C4-2B (cell line): ENCODE measurements at regions not wholly inside any gene's neighbourhood (a gene's known extent, or its start where the extent isn't known, plus 50 kb on each side); places are given as distances from the start of the nearest gene placed in this dataset.

ENCODE experiments used
- CTCF ChIP-seq: fragments of 450-650 bp; conservative IDR thresholded peaks from 2 replicates; pipeline ENCODE4 v1.5.1; 2017; ENCODE audit warnings: mild to moderate bottlenecking
- ZFX ChIP-seq: fragments of 450-650 bp; IDR thresholded peaks from 2 replicates; pipeline ENCODE4 v1.6.1; 2017

- TF ChIP-seq CTCF (no peak), ZFX (no peak)
Observed at GRCh38 chr1:178651742-178652141, 73.3 kb upstream of the RALGPS2 start.
